ENCODE measurements at regions not wholly inside any gene's neighbourhood (a gene's known extent, or its start where the extent isn't known, plus 50 kb on each side); places are given as distances from the start of the nearest gene placed in this dataset.
A peak's percentile ranks its signal among the peaks of the same experiment; 100 is the strongest.

GRCh38 chr2:8309131-8309530 is 372.7 kb upstream of the ID2 start:
- H3K4me3 ChIP-seq (replicated peaks in 1 of 2; ENCODE audit: low read depth in 2 of 2, low read length in 2 of 2): no peak overlapping the region
- no peak for TF ChIP-seq CTCF (IDR thresholded peaks at IDR 0.05; ENCODE audit: low read depth, low read length)
- no peak for DNase-seq (ENCODE audit: low read depth in 2 of 2)

- H3K4me3 ChIP-seq (replicated peaks in 1 of 2; ENCODE audit: low read depth in 2 of 2, low read length in 2 of 2): no peak overlapping the region
- TF ChIP-seq CTCF (IDR thresholded peaks at IDR 0.05; ENCODE audit: low read depth, low read length): no peak
- DNase-seq (ENCODE audit: low read depth in 2 of 2): no peak
Measured at GRCh38 chr2:8310557-8311455, 371.1 kb upstream of the ID2 start.

GRCh38 chr2:8312221-8312620 is 369.6 kb upstream of the ID2 start:
- TF ChIP-seq CTCF (IDR thresholded peaks at IDR 0.05; ENCODE audit: low read depth, low read length): no peak
- no peak for DNase-seq (ENCODE audit: low read depth in 2 of 2)
- no peak overlapping the region for H3K4me3 ChIP-seq (replicated peaks in 1 of 2; ENCODE audit: low read depth in 2 of 2, low read length in 2 of 2)

- TF ChIP-seq CTCF (IDR thresholded peaks at IDR 0.05; ENCODE audit: low read depth, low read length): no peak
- no peak for DNase-seq (ENCODE audit: low read depth in 2 of 2)
- no peak overlapping the region for H3K4me3 ChIP-seq (replicated peaks in 1 of 2; ENCODE audit: low read depth in 2 of 2, low read length in 2 of 2)
Measured at GRCh38 chr2:8312861-8313830, 368.7 kb upstream of the ID2 start.

- TF ChIP-seq CTCF (IDR thresholded peaks at IDR 0.05; ENCODE audit: low read depth, low read length): no peak
- no peak overlapping the region for H3K4me3 ChIP-seq (replicated peaks in 1 of 2; ENCODE audit: low read depth in 2 of 2, low read length in 2 of 2)
- DNase-seq (ENCODE audit: low read depth in 2 of 2): no peak
Measured at GRCh38 chr2:8314063-8314462, 367.8 kb upstream of the ID2 start.

DNA sequence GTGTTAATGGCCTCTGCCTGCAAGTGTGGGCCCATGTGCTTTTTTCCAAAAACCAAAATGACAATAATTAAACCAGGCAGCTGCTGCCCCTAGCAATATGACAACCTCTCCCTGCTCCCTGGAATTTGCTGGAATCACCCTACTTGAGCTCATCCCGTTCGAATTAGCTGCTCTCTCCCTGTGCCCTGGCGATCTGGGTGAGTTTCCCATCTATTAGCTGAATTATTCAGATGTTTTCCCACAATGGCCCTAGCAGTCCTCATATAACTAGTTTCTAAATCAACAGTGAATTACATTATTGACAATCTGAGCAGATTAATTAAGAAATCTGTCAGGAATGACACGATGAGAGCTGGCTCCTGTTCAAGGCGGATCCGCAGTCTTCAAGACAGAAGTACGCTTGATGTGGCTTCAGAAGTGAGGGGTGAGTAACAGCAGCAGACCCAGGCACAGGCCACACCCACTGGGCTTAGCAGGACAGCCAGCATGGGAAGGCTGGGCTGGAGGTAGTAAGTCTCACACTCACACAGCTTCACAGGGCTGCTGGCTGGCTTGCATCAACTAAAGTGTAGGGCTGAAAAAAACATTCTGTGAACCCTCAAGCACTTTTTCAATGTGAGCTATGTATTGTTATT is 366.2 kb upstream of the ID2 start:
- no peak overlapping the region for H3K4me3 ChIP-seq (replicated peaks in 1 of 2; ENCODE audit: low read depth in 2 of 2, low read length in 2 of 2)
- peak in 1 of 2 donors; percentile 19 for DNase-seq (ENCODE audit: low read depth in 2 of 2)
- TF ChIP-seq CTCF (IDR thresholded peaks at IDR 0.05; ENCODE audit: low read depth, low read length): no peak
